SU-DHL-6 (cell line): ENCODE measurements at regions not wholly inside any gene's neighbourhood (a gene's known extent, or its start where the extent isn't known, plus 50 kb on each side); places are given as distances from the start of the nearest gene placed in this dataset.

Source experiments
- CTCF ChIP-seq: fragments of 200-600 bp; sonication (generic); IDR thresholded peaks from one replicate; pipeline ENCODE4 v1.5.1; 2017; ENCODE audit warnings: antibody characterized with exemption, mild to moderate bottlenecking, low read length, moderate library complexity; ENCODE audit not compliant: insufficient read depth, poor library complexity, severe bottlenecking
- EZH2phosphoT487 ChIP-seq: fragments of 200-600 bp; sonication (generic), shearing (Covaris generic); conservative IDR thresholded peaks from 2 replicates; pipeline ENCODE4 v1.6.1; 2018; ENCODE audit warnings: mild to moderate bottlenecking, antibody characterized with exemption, low read length, moderate library complexity, mixed read lengths

GRCh38 chr16:65809627-65810026, 556.9 kb upstream of the CDH5 start:
- TF ChIP-seq CTCF (no peak), EZH2phosphoT487 (no peak)
